Transverse colon (tissue), 4 donors: ENCODE measurements at regions not wholly inside any gene's neighbourhood (a gene's known extent, or its start where the extent isn't known, plus 50 kb on each side); places are given as distances from the start of the nearest gene placed in this dataset.

ENCODE experiments used
- POLR2A ChIP-seq: fragments of 450-650 bp; IDR thresholded peaks from one replicate; pipeline ENCODE4 v1.6.1; 2016; ENCODE audit warnings: antibody characterized with exemption, mild to moderate bottlenecking, moderate library complexity
- POLR2AphosphoS5 ChIP-seq, 3 donors: sonication (generic); formaldehyde crosslinking; IDR thresholded peaks; one replicate each; pipeline ENCODE4 v1.6.1; 2016; ENCODE audit warnings: antibody characterized with exemption in 3 of 3
- TF ChIP-seq, protein P1 (sequence below), 5 experiments: fragments of 200-600 bp in 3 of 5; fragments of 450-650 bp in 2 of 5; sonication (generic) in 3 of 5; IDR thresholded peaks; 1 replicate in 2 of 5; 2 replicates in 3 of 5; pipeline ENCODE4 v1.5.1; 2016 to 2017; ENCODE audit warnings: antibody characterized with exemption in 5 of 5, inconsistent platforms in 3 of 5, mild to moderate bottlenecking in 2 of 5, moderate library complexity in 1 of 5

DNA sequence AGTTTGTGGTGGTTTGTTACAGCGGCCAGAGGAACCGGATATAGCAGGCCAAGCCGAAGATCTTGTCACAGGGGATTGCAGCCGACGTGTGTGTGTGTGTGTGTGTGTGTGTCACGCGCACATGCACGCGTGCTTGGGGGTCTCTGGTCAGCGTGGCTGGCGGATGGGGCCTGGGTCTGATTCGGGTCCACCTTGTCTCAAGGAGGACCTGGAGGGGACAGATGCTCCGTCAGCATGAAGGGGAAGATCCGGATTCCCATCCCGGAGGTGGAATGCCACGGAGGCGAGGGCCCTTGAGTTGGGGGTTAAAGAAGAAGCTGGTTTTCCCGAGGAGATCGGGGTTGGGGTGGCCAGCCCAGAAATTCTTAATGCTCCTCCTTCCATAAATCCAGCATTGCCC is 1237.8 kb downstream of the BRD1 start:
- TF ChIP-seq, protein P1, sequence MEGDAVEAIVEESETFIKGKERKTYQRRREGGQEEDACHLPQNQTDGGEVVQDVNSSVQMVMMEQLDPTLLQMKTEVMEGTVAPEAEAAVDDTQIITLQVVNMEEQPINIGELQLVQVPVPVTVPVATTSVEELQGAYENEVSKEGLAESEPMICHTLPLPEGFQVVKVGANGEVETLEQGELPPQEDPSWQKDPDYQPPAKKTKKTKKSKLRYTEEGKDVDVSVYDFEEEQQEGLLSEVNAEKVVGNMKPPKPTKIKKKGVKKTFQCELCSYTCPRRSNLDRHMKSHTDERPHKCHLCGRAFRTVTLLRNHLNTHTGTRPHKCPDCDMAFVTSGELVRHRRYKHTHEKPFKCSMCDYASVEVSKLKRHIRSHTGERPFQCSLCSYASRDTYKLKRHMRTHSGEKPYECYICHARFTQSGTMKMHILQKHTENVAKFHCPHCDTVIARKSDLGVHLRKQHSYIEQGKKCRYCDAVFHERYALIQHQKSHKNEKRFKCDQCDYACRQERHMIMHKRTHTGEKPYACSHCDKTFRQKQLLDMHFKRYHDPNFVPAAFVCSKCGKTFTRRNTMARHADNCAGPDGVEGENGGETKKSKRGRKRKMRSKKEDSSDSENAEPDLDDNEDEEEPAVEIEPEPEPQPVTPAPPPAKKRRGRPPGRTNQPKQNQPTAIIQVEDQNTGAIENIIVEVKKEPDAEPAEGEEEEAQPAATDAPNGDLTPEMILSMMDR (IDR thresholded peaks at IDR 0.05) = no peak
- no peak for TF ChIP-seq POLR2A
- no peak for TF ChIP-seq POLR2AphosphoS5 (IDR thresholded peaks at IDR 0.05)
